ENCODE measurements at regions not wholly inside any gene's neighbourhood (a gene's known extent, or its start where the extent isn't known, plus 50 kb on each side); places are given as distances from the start of the nearest gene placed in this dataset.

- Histone ChIP-seq H2BK5ac (ENCODE audit: low read depth, low read length) (no peak overlapping the region), H3K79me2 (ENCODE audit: control insufficient read depth in 1 of 2, insufficient read depth in 2 of 2, low read length in 2 of 2) (no peaks in the 10 kb centered on the region), H3K18ac (ENCODE audit: extremely low read depth, low read length) (no peak overlapping the region), H3K27me3 (replicated peaks in 1 of 4; ENCODE audit: control insufficient read depth in 3 of 4, extremely low read depth in 1 of 4, insufficient read depth in 3 of 4, low read length in 3 of 4) (no peaks in the 10 kb centered on the region), H4K91ac (replicated peaks; ENCODE audit: insufficient read length, low read length) (no peak overlapping the region), H3K4me2 (ENCODE audit: insufficient read depth in 1 of 2, low read depth in 2 of 2, low read length in 2 of 2) (no peak overlapping the region), H4K5ac (ENCODE audit: insufficient read length, low read depth, low read length) (no peak overlapping the region), H2BK12ac (ENCODE audit: low read depth, low read length) (no peak overlapping the region), H3K4me3 (ENCODE audit: extremely low read depth in 1 of 4, insufficient read depth in 2 of 4, low read depth in 3 of 4, low read length in 4 of 4) (no peak overlapping the region), H2BK20ac (ENCODE audit: low read length) (no peak overlapping the region), H3K14ac (ENCODE audit: insufficient read length) (no peak overlapping the region), H3K23ac (ENCODE audit: insufficient read length) (no peak overlapping the region), H3K23me2 (ENCODE audit: low read depth, low read length) (no peaks in the 10 kb centered on the region; the same call in 1 of the 2 replicates), H3K4ac (replicated peaks; ENCODE audit: insufficient read length, low read depth, low read length) (no peak overlapping the region), H2BK120ac (replicated peaks; ENCODE audit: low read depth, low read length) (no peak overlapping the region), H2AK5ac (ENCODE audit: low read depth, low read length) (no peak overlapping the region), H3K9me3 (ENCODE audit: insufficient read depth in 2 of 2, low read depth in 1 of 2, low read length in 1 of 2) (no peaks in the 10 kb centered on the region), H3K27ac (ENCODE audit: low read depth, low read length) (no peak overlapping the region), H3K56ac (replicated peaks; ENCODE audit: insufficient read length, low read depth, low read length) (no peak overlapping the region), H3K4me1 (replicated peaks in 1 of 4; ENCODE audit: control insufficient read depth in 3 of 4, insufficient read depth in 4 of 4, low read length in 3 of 4) (peaks cover 0 to 5% (median 1%) of the 10 kb centered on the region in 4 experiments; a peak in 1 of 7 replicates), H3K36me3 (ENCODE audit: control insufficient read depth in 2 of 4, insufficient read depth in 4 of 4, low read length in 3 of 4) (no peaks in the 10 kb centered on the region), H3K79me1 (ENCODE audit: low read depth, low read length) (no peaks in the 10 kb centered on the region), H2BK15ac (ENCODE audit: low read length) (no peak overlapping the region), H3K9ac (replicated peaks in 1 of 4; ENCODE audit: extremely low read depth in 1 of 4, low read depth in 3 of 4, low read length in 3 of 4) (no peak overlapping the region), H4K20me1 (replicated peaks in 1 of 2; ENCODE audit: control insufficient read depth in 1 of 2, insufficient read depth in 2 of 2, low read length in 2 of 2) (no peaks in the 10 kb centered on the region), H4K8ac (ENCODE audit: extremely low read depth, insufficient read depth, low read length) (no peak overlapping the region), H2AFZ (ENCODE audit: low read length) (no peak overlapping the region)
- WGBS, 2 experiments (ENCODE audit: extremely low coverage in 1 of 2, insufficient coverage in 1 of 2, insufficient read length in 1 of 2, insufficient replicate concordance in 2 of 2, low coverage in 1 of 2, low lambda C conversion rate in 2 of 2, missing lambda C conversion rate in 1 of 2): 100% methylated on average over 2 of the region's 2 CpGs; no CpG with 5 or more reads in 1 of the 2 experiments
- POLR2A ChIA-PET (ENCODE audit: partially characterized antibody): no interaction called here
- TF ChIP-seq SIN3A (conservative IDR thresholded peaks at IDR 0.05 in 1 of 2, IDR thresholded peaks at IDR 0.05 in 1 of 2; ENCODE audit: low read depth in 1 of 2, low read length in 2 of 2): no peak
- no peak for TF ChIP-seq MAFK (IDR thresholded peaks at IDR 0.05; ENCODE audit: low read depth, low read length)
- no peak for TF ChIP-seq CHD1 (IDR thresholded peaks at IDR 0.05; ENCODE audit: low read depth, low read length)
- TF ChIP-seq RNF2 (IDR thresholded peaks at IDR 0.05; ENCODE audit: borderline replicate concordance, low read depth, low read length, missing control alignments, poor library complexity, severe bottlenecking): no peak
- no peak for TF ChIP-seq CREB1 (IDR thresholded peaks at IDR 0.05)
- TF ChIP-seq GTF2F1 (IDR thresholded peaks at IDR 0.05; ENCODE audit: borderline replicate concordance, low read depth, low read length): no peak
- no peak for TF ChIP-seq SUZ12 (IDR thresholded peaks at IDR 0.05; ENCODE audit: low read length)
- TF ChIP-seq BACH1 (IDR thresholded peaks at IDR 0.05; ENCODE audit: low read length): no peak
- TF ChIP-seq RBBP5 (IDR thresholded peaks at IDR 0.05; ENCODE audit: borderline replicate concordance, low read depth, low read length): no peak
- no peak for DNase-seq (ENCODE audit: low read depth in 1 of 2, low spot score in 2 of 2)
- CTCF ChIA-PET (ENCODE audit: partially characterized antibody): no interaction called here
- FAIRE-seq: no peak
Measured at GRCh38 chr20:11852189-11852588, 65.5 kb upstream of the BTBD3 start.

Data from H1 (cell line).